GM19463 (cell line): ENCODE measurements at regions not wholly inside any gene's neighbourhood (a gene's known extent, or its start where the extent isn't known, plus 50 kb on each side); places are given as distances from the start of the nearest gene placed in this dataset.
"Not testable (repeated sequence)": the region's sequence is repeated elsewhere in the genome, so short reads cannot be mapped to it uniquely, and the experiment has no call there.

Experiments
- ATAC-seq: cut with Tn5 transposase; IDR thresholded peaks from one replicate; pipeline ENCODE4 v1.9.1; 2021; ENCODE audit warnings: mild to moderate bottlenecking, moderate library complexity; ENCODE audit not compliant: unreplicated experiment

DNA sequence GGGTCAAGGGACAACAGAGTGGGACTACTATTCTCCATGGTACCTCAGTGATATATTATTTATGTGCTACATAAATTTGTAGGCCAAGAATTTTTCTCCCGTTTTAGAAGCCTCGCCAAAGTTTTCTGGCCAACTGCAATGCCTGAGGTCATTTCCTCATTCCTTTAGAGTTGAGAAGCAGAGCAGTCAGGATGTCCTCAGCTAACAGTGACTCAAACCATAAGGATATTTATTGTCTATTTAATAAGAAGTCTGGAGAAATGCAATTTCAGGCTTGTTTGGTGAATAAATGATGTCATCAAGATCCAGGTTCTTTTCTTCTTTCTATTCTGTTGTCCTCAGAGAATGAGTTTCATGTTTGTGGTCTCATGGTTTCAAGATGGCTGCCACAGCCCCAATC, 91.0 kb downstream of the ADCYAP1 start:
- ATAC-seq: no peak

DNA sequence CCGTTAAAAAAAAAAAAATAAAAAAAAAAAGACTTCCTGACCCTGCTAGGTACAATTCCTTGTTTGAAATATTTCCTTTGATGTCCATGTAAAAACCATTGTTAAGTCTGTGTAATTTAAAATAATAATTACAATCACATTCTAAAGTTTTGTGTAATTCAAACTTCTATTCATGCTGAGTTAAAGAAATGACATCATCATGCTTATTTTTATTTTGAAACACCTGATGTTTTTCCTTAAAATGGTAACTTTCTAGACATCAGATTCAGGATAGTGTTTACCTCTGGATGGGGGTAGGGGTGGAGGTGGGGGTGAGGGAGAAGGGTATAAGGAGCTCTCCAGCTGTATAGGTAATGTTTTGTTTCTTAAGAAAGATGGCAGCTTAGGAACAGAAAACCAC, 92.8 kb downstream of the ADCYAP1 start:
- ATAC-seq: no peak

DNA sequence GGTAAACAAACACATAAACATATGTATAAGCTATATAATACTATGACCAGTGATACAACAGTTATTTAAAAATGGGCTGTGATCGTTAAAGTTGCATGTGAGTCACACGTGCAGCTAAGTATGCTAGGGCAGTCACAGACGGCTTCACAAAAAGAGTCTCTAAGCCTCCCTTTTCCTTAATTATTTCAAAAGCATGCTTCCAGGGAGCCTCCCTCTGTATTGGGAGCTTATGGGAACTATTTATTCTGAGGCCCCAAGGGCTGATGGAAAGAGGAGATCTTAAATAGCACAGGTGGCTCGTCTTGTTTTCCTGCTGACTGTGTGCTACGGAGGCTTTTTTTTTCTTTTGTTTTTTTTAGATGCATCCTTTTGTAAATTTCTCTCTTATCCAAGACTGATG, 94.3 kb downstream of the ADCYAP1 start:
- ATAC-seq: no peak

DNA sequence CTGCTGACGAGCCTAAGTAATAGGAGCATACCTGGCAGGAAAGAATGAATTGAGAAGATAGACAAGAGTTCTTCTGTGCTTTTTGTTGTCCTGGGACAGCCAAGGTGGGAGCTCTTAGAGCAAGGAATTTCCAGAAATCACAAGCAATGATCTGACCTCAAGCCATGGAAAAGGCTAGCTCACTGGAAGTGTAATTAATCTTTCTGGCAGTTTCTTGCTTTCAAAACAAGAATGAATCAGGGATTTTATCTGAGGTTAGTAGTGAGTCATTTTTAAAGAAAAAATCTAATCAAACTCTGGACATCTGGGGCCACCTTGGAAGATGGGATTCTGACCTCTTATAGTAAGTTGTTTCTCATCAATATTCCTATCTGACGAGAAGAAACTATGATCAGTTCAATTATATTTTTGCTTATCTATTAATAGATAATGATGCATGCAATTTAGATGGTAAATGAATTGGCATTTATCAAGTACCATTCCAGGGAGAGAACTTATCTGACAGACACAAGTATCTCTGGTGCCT, 98.0 kb downstream of the ADCYAP1 start:
- no peak for ATAC-seq

DNA sequence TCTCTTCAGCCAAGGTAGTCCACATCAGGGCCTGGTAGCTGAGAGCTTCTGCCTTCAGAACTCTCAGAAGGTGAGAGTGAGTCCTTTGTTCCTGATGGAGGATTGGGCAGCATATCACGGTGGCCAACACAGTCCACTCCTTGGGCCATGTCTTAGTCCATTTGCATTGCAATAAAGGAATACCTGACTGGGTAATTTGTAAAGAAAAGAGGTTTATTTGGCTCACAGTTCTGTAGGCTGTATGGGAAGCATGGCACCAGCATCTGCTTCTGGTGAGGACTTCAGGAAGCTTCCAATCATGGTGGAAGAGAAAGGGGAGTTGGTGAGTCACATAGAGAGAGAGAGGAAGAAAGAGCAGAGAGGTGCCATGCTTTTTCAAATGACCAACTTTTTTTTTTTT, 98.8 kb downstream of the ADCYAP1 start:
- no peak for ATAC-seq

DNA sequence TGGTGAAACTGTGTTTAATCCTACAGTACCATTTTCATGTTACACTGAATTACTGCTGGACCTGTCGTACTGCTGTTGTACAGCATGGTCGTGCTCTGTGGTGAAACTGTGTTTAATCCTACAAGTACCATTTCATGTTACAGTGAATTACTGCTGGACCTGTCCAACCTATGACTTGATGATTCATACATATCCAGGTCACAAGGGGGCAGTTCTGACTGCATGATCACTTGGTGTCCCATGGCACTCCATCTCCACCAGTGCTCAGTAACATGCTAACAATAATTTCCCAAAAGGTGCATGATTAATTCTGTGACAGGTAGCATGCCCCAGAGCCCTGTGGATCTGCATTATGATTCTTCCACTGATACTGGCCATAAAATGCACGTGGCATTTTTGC, 101.6 kb downstream of the ADCYAP1 start:
- ATAC-seq: no peak

DNA sequence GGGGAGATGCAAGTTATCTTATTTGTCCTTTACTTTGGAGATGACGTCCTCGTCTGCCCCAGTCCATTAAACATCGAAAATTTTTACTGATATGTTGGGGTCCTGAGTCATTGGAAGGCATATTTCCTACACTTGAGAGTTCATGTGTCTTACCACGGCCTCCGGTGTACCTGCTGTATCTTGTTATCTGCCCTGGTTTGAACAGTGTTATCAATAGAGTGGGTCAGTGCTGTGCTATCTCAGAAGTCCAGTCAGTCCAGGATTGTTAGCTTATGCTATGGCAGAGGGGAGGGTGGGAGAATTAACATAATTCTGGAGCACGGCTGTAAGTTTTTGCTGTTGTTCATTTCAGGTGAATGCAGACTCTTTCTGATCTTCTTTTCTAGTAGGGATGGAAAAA, 102.3 kb downstream of the ADCYAP1 start:
- ATAC-seq: no peak

DNA sequence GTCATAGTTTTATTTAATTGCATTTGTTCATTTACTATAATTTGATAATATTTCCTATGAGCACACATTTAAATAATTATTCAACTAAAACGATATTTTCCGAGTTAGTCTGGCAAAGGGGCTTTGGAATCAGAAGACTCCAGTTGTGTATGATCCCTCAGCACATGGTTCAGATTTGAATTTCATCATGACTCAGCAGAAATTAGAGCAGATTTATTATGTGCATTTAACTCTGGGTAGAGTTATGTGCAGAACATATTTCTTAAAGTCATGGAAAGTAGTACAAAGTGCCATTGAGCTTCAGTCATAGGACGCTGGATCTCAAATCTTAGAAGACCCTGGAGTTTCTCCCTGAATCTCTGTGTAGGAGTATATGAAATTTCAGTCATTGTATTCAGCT, 106.7 kb downstream of the ADCYAP1 start:
- ATAC-seq: no peak

DNA sequence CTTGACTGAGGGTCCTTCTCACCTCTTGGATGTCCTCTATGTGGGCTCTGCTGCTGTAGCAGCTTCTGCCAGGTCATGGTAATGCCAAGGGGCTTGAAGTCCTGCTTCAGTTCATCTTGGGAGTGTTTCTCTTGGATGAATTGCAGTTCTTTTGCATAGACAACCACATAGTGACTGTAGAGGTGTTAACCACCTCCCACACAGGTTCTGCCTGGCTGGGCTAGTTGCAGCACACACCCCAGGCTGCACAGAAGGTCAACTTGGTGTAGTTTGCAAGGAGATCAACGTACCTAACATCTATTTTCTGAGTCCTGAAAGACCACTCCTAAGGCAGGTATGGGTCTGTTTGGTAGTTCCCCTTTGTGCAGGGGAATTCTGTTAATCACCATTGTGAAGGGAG, 108.1 kb downstream of the ADCYAP1 start:
- no peak for ATAC-seq

DNA sequence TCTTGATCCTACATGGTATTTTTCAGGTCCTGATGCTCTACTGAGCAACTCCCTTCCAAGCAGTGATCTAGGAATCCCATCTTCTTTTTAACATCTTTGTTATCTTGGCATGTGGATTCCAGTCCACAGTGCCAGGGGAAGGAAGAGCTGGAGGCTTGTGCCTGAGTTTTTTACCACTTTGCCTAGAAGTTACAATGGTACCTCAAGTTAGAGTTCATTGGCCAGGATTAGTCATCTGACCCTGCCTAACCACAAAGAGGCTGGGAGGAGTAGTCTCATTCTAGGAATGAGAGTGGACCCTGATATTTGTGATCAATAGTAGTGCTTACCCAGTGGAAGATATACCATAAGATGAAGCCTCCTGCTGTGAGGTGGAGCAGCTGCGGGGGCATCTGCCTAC, 109.3 kb downstream of the ADCYAP1 start:
- no peak for ATAC-seq

DNA sequence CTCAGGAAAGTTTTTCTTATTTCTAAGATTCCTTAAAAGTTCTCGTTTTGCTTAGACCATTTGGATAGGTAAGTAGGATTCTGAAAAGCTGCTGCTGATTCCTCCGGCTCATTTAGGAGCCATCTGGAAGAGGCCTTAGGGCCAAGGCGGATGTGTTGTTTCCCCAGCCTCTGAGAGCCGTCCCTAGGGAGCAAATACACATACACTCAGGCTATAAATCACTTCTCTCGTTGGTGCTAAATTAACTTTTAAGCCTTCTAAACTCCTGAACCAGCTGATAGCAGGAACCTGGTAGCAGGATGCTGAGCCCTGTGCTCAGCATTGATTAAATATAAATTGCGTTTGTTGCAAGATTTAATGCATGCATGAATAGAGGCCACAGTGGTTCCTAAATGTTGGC, 109.8 kb downstream of the ADCYAP1 start:
- ATAC-seq: no peak

DNA sequence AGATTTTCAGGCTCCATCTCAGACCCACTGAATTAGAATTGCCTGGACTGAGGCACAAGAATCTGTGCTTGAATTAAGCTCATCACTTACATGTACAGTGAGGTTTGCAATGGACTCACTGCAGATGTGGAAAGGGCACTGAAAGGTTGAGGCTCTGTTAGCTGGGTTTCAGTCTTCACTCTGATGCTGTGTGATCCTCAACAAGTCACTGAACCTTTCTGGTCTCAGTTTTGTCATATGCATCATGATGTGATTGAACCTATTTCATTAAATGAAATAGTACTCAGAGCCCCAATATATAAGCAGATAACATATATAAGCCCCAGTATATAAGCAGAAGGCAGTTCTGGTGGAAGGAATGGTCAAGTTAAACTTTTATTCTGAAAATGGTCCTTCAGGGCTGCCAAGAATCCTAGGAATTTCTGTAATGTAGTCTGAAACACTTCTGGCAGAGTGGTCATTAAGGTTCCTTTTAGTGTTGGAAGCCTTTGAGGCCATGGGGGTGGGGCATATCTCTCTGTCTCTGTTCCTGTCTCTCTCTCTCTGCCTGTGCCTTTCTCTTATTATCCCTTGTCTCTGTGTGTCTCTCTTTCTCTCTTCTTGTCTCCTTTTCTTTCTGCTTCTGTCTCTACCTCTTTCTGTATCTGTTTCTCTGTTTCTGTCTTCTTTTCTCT, 110.4 kb downstream of the ADCYAP1 start:
- no peak for ATAC-seq

DNA sequence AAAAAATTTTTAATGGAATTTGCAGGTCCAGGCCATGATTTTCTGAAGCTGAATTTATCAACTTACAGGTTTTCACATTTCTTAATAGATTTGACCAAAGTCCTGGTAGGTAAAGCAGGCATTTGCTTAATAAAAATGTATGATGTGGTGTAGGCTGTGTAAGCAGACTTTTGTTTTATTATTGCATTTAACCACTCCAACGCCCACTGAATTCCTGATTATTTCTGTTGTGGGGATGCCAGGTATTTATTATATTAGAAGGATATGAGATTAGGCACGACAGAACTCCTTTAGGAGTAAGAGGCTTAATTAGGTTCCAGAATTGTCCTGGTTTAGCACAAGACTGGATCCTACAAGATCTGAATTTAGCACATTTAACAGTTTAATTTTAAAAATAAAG, 111.1 kb downstream of the ADCYAP1 start:
- ATAC-seq: no peak

DNA sequence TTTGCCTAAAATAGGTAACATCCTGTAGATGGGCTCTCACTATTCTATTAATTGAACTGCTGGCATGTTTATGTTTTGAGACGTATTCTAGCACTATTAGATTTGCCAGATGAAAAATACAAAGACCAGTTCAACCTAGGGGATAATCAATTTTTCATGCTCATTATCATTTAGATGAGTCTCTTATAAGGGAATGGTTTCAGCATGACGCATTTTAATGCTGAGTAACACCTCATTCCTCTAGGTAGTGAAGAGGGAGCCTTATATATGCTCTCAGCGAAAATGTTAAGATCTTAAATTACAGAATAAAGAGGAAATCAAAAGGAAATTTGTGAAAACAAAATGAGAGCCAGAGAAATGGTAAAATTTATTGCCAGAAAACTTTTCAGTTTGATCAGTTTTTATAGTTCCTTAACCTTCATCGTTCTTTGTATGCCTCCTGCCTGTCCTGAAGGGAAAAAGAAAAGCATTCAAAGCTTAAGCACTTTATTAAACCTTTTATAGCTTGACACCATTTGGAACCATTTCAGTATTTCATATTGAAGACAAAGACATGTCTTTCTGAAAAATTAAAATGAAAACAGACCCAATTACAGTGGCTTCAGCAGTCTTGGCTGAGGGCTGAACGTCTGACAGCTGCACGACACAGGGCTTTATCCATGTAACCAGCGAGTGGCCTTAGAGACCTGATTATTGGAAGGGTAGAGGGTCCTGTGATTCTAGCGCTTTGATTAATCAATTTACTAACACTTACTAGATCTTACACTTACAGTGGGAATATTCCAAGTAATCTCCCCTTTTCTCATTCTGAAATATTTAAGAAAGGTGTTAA, 112.8 kb downstream of the ADCYAP1 start:
- ATAC-seq: no peak

DNA sequence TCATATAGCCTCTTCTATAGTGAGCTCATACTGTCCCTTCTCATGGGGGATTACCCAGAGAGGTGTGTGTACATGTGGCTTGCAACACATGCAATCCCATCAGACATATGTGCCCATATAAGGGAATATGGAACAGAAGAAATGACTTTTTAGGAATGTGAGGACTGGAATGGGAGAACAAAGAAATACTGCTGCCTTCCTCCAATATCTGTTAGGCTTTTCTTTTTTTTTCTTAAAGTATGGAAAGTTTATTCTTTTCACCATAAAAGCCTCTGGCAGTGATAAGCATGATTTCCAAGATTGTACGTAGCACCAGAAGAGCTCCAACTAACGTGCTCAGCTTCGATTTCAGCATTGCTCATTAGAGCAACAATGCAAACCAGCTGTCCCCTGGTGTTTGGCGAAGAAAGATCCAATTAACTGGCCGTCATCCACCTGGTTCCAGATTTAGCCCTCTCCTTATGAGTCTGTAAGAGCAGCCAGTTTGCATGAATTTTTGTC, 113.6 kb downstream of the ADCYAP1 start:
- no peak for ATAC-seq

DNA sequence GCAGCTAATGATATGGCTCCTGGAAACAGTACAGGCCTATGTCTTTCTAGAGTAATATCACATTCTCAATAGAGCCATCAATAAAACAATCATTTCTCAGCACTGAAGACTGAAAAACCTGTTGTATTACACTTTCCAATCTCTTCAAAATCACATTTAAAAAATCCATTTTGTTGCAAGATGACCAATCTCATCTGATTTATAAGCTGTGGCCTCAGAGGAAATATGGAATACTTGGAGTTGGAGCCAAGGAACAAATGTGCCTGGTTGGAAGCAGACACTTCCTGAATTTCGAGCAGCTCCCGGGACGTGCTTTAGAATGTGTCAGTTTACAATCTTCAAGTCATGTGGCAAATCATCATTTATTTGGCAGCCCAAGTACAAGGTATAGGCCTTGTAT, 114.5 kb downstream of the ADCYAP1 start:
- ATAC-seq: no peak

DNA sequence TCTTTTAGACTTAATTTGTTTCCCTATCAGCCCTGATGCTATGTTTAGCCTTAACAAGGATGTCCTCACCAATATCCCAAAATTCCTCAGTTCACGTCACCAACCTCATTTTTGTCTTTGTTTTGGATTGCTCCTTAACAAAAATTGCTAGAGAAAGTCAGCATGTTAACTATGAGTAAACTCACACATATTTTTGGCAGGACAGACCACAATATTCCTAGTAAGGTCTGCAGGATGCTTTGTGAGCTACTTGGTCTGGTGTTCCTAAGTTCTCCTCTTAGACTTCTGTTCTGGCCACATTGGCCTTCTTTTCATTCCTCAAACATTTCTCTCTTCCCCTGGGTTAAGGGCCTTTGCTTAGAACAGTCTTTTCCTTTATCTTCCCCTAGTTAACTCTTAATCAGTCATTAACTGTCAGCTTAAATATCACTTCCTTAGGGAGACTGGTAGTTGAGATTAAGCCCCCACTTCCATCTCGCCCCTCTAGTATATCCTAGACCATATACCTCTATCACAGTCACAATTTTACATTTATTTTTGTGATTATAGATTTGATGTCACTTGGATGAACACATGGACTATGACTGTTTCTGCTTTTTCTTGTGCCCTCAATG, 116.2 kb downstream of the ADCYAP1 start:
- ATAC-seq: no peak

DNA sequence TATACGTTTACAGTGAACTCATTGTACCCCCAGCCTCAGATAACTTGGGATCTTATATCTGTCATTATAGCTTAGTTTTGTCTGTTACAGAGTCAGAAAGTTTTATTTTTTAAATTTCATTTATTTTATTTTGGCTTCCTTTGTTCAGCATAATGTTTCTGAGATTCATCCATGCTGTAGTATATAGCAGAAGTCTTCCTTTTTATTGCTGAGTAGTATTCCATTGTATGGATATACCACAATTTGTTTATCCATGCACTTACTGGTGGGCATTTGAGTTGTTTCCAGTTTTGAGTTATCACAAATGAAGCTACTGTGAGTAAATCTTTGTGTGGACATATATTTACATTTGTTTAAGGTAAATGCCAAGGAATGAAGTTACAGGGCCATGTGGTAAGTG, 122.3 kb downstream of the ADCYAP1 start:
- no peak for ATAC-seq

DNA sequence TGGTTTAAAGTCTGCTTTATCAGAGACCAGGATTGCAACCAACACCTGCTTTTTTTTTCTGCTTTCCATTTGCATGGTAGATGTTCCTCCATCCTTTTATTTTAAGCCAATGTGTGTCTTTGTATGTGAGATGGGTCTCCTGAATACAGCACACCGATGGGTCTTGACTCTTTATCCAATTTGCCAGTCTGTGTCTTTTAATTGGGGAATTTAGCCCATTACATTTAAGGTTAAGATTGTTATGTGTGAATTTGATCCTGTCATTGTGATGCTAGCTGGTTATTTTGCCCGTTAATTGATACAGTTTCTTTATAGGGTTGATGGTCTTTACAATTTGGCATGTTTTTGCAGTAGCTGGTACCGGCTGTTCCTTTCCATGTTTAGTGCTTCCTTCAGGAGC, 128.4 kb downstream of the ADCYAP1 start:
- ATAC-seq: not testable (repeated sequence)

DNA sequence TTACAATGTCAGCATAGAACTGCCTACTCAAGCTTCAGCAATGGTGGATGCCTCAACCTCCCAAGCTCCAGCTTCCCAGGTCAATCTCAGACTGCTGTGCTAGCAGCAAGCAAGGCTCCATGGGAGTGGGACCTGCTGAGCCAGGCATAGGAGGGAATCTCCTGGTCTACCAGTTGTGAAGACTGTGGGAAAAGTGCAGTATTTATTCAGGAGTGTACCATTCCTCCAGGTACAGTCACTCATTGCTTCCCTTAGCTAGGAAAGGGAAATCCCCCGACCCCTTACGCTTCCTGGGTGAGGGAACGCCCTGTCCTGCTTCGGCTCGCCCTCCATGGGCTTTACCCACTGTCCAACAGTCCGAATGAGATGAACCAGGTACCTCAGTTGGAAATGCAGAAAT, 130.3 kb downstream of the ADCYAP1 start:
- no peak for ATAC-seq

DNA sequence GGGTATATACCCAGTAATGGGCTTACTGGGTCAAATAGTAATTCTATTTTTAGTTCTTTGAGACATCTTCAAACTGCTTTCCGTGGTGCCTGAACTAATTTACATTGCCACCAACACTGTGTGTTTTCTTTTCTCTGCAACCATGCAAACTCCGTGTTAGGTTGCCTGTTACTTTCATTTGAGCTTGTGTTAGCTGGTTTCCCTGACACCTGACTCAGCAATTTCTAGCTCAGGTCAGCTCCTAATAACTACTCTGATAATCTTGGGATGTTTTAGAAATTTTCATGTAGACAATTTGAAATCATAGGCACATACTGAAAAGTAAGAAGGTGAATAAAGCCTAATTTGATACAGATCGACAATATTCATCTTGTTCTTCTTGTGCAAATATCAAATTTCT, 132.3 kb downstream of the ADCYAP1 start:
- ATAC-seq: no peak

DNA sequence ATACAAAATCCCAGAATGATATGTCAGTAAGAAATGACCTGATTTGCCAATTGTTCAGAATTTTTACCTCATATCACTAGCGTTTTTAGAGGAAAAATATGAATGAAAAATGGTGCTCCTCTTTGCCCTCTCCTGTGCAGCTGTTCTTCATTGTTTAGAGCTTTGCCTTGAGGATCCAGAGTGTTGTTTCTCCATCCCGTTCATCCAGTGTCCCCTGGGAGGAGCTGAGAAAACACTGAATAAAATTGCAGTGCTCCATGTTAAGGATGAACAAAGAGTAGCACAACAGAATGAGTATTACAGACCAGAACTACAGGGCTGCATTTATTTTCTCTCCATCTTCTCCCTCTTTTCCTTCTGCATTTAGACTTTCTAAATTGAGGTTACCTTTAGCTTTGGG, 133.1 kb downstream of the ADCYAP1 start:
- ATAC-seq: no peak
